Heart left ventricle (tissue), 16 donors: ENCODE measurements at regions not wholly inside any gene's neighbourhood (a gene's known extent, or its start where the extent isn't known, plus 50 kb on each side); places are given as distances from the start of the nearest gene placed in this dataset.

ENCODE experiments used
- ATAC-seq, 4 donors: fragments of 200-7000 bp; cut with Tn5 transposase; one replicate each; pipeline ENCODE4 v1.9.1; 2020 to 2022; ENCODE audit warnings: moderate library complexity in 4 of 4, mild to moderate bottlenecking in 3 of 4, moderate number of reproducible peaks in 1 of 4
- DNase-seq, 5 donors: peaks; one replicate each; pipeline ENCODE4 v3.0.0-alpha.2; 2020
- H3K27ac ChIP-seq, 12 donors: fragments of 200-600 bp; sonication (generic) in 4 of 12; one replicate each; pipeline versions ENCODE4 v1.5.0 to v1.8.0; 2016 to 2022; ENCODE audit warnings: mild to moderate bottlenecking in 2 of 12
- H3K27me3 ChIP-seq, 9 donors: fragments of 200-600 bp; sonication (generic) in 2 of 9; one replicate each; pipeline versions ENCODE4 v1.5.1 to v1.8.0; 2016 to 2022; ENCODE audit warnings: mild to moderate bottlenecking in 3 of 9
- H3K36me3 ChIP-seq, 9 donors: fragments of 200-600 bp; sonication (generic) in 2 of 9; one replicate each; pipeline versions ENCODE4 v1.5.0 to v1.8.0; 2018 to 2022; ENCODE audit warnings: mild to moderate bottlenecking in 2 of 9
- H3K4me1 ChIP-seq, 12 donors: fragments of 200-600 bp; sonication (generic) in 4 of 12; one replicate each; pipeline versions ENCODE4 v1.5.0 to v1.8.0; 2016 to 2022; ENCODE audit warnings: mild to moderate bottlenecking in 3 of 12
- H3K4me3 ChIP-seq, 12 donors: fragments of 200-600 bp; sonication (generic) in 4 of 12; one replicate each; pipeline versions ENCODE4 v1.5.0 to v1.8.0; 2017 to 2022; ENCODE audit warnings: mild to moderate bottlenecking in 9 of 12, moderate library complexity in 4 of 12
- H3K9me3 ChIP-seq, 12 donors: fragments of 200-600 bp; sonication (generic) in 4 of 12; one replicate each; pipeline versions ENCODE4 v1.5.0 to v1.8.0; 2016 to 2022; ENCODE audit warnings: mild to moderate bottlenecking in 1 of 12
- POLR2A ChIP-seq, 2 donors: fragments of 450-650 bp; IDR thresholded peaks; one replicate each; pipeline ENCODE4 v1.6.1; 2017; ENCODE audit warnings: antibody characterized with exemption in 2 of 2, mild to moderate bottlenecking in 2 of 2, moderate library complexity in 2 of 2
- WGBS, 4 donors: extraction: QIAGEN DNeasy Blood & Tissue Kit in 2 of 4; methylation state at CpG; one replicate each; pipeline versions ENCODE4 v1.1.5 to v1.1.7; 2013 to 2018; 5-methylcytosine and 5-hydroxymethylcytosine counted together
- intact Hi-C, 10 donors: fragments of 100-400 bp; cut with DNase I; formaldehyde crosslinking; loops; one replicate each; pipeline versions ENCODE4 v1.11.1 to v1.14.2; 2022
- TF ChIP-seq, protein P1 (sequence below), 12 donors: fragments of 200-600 bp; sonication (generic) in 4 of 12; IDR thresholded peaks; one replicate each; pipeline versions ENCODE4 v1.5.0 to v1.8.0; 2018 to 2022; ENCODE audit warnings: antibody characterized with exemption in 12 of 12, mild to moderate bottlenecking in 5 of 12
- donor health status: ischemic (EF 13 %, LVEDD 7.1; RV severe dilation, severe dysfunction).
- donor health status: healthy with polysubstance abuse.
- donor health status: DM: no; HTN: yes; CAD: no.
- donor health status: DM: no; HTN: no; CAD: no.
- donor health status: ischemic (EF 25% LVEDD 6.9; RV normal size, moderate dysfunction).
- donor health status: ischemic (EF 25% LVEDD 5.7; RV mildly dilated, moderate dysfunction).
- donor health status: healthy.
- donor health status: DM: yes; HTN: yes; CAD: no.
- donor health status: ischemic (EF 35%, LVEDD 5.7; RV mildly dilated, moderate dysfunction).
- donor health status: nonischemic (EF 11% LVEDD 7.7; RV severe dilation, severe dysfunction).
- donor health status: DM: yes; HTN: yes; CAD: no.
- donor health status: PGD.
- donor health status: ischemic (EF 29% LVEDD 5.4; RV normal size, mild dysfunction).
- donor health status: nonischemic (EF 23%, LVEDD 6.1; RV moderate dilation, normal function).

DNA sequence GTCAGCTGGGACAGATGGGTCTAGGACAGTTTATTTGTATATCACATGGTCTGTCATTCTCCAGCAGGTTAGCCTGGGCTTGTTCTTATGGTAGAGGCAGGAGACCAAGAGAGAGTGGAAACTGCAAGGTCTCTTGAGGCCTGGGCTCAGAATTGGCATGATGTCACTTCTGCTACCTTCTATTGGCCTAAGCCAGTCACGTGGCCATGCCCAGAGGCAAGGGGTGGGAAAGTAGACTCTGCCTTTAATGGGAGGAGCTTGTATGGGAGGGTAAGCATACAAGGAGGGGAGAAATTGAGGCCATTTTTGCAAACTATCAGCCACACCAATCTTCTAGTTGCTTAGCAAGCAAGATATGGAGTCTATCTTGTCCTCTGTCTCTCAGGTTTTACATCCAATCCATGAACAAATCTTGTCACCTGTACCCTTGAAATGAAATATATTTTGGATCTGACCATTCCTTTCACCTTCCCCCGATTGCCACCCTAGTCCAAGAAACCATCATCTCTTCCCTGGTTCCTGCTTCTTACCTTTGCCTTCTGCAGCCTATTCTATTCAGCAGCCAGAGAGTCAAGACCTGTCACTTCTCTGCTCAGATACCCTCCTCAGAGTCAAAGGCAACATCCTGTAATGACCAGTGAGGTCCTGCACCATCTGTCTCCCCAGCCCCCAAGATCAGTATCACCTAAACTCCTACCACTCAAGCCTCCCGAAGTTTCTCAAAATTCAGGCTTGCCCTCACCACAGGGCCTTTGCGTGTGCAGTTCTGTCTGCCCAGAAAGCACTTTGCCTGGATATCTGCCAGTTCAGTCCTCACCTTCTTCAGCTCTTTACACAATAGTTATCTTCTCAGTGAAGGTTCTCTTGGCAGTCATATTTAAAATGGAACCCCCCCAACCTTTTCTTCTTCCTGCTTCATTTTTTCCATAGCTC, 240.0 kb downstream of the LOXHD1 start:
- no peak for ATAC-seq
- WGBS, 4 donors = 86 to 95% (median 91%) methylated on average over 4 of the region's 4 CpGs
- no peak for DNase-seq
- peaks cover 4 to 69% (median 32%) of the 10 kb centered on the region in 12 donors for H3K4me1 ChIP-seq
- intact Hi-C loops = loop anchor here in 4 of 10 donors (5.0 to 10.0 kb wide), 4 partner anchors 65 to 262 kb away; a partner anchor contains a TSS
- H3K9me3 ChIP-seq = no peaks in the 10 kb centered on the region
- H3K27me3 ChIP-seq = no peaks in the 10 kb centered on the region
- H3K36me3 ChIP-seq = no peaks in the 10 kb centered on the region
- TF ChIP-seq, protein P1, sequence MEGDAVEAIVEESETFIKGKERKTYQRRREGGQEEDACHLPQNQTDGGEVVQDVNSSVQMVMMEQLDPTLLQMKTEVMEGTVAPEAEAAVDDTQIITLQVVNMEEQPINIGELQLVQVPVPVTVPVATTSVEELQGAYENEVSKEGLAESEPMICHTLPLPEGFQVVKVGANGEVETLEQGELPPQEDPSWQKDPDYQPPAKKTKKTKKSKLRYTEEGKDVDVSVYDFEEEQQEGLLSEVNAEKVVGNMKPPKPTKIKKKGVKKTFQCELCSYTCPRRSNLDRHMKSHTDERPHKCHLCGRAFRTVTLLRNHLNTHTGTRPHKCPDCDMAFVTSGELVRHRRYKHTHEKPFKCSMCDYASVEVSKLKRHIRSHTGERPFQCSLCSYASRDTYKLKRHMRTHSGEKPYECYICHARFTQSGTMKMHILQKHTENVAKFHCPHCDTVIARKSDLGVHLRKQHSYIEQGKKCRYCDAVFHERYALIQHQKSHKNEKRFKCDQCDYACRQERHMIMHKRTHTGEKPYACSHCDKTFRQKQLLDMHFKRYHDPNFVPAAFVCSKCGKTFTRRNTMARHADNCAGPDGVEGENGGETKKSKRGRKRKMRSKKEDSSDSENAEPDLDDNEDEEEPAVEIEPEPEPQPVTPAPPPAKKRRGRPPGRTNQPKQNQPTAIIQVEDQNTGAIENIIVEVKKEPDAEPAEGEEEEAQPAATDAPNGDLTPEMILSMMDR (IDR thresholded peaks at IDR 0.05) = no peak
- no peak for TF ChIP-seq POLR2A (IDR thresholded peaks at IDR 0.05)
- H3K4me3 ChIP-seq = no peak overlapping the region
- peak overlapping the region in 1 of 12 donors; percentile 22 for H3K27ac ChIP-seq

DNA sequence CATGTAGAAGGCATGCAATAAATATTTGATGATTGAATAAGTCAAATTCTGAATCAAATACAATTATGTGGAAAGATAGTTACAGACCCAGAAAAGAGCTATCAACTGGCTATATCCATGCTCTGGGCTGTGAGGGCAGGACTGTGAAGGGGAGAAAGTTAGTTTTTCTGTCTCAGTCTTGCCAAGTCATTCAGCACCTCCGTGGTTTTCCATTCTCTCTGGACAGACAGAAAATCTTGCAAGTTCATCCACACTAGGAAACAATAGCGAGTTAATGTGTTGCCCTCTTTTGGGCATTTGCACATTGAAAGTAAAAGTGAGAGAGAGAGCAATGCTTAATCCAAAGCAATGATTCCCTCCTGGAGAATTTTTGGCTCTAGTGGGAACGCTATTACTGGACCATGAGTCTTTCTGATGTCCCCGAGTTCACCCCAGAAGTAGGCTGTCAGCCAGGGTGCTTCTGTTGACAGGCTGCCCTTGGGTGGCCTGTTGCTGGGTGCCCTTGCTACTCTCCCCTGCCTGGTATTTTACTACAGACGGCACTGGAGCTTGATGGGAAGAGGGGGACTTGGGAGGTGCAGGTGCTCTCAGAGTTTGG, 238.3 kb downstream of the LOXHD1 start:
- peaks cover 4 to 57% (median 26%) of the 10 kb centered on the region in 12 donors for H3K4me1 ChIP-seq
- H3K27ac ChIP-seq = peak overlapping the region in 11 of 12 donors; percentile 51 to 94 (median 74)
- intact Hi-C loops = loop anchor here in 4 of 10 donors (5.0 to 10.0 kb wide), 4 partner anchors 64 to 264 kb away; a partner anchor contains a TSS
- WGBS, 4 donors = 25 to 34% (median 26%) methylated on average over 5 of the region's 5 CpGs
- no peaks in the 10 kb centered on the region for H3K36me3 ChIP-seq
- H3K27me3 ChIP-seq = no peaks in the 10 kb centered on the region
- peak; percentile 96 to 99 (median 98) for ATAC-seq
- H3K9me3 ChIP-seq = no peaks in the 10 kb centered on the region
- TF ChIP-seq POLR2A (IDR thresholded peaks at IDR 0.05) = no peak
- TF ChIP-seq, protein P1 (IDR thresholded peaks at IDR 0.05) = no peak
- DNase-seq = peak in 4 of 5 donors; percentile 77 to 85 (median 81)
- peak overlapping the region in 1 of 12 donors; percentile 15 for H3K4me3 ChIP-seq

DNA sequence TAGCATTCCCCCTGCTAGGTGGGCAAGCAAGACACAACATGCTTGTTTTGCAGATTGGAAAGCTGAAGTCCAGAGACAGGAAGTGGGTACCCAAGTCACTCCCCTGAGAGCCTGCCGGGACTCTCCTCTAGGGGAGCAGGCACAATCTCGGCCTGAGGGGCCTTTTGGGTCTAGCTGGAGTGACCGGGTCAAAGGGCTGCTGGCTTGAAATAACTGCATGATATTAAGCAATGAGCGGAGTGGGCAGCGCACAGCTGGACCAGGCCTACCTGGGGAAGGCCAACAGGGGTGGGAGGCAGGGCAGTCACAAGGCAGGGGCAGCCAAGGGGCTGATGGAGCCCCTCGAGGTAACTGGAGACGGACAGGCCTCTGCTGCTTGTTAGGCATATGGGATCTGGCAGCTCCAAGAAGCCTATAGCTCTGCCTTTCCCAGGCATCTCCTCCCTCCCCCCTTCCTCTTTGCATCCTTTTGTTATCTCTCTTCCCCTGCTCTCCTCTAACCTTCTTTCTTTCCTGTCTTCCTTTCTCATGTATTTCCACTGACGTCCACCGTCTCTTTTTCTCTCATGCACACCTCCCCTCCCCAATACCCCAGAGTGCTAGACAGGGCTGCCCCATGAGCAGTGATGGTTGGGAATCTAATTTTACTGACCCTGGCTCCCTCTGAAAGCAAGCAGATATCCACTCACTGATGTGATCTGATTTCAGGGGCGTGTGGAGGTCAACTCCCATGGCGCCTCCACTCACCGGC, 237.5 kb downstream of the LOXHD1 start:
- peak in 2 of 4 donors; percentile 7 to 13 for ATAC-seq
- H3K9me3 ChIP-seq = no peaks in the 10 kb centered on the region
- peaks cover 4 to 50% (median 21%) of the 10 kb centered on the region in 12 donors for H3K4me1 ChIP-seq
- H3K4me3 ChIP-seq = no peak overlapping the region
- WGBS, 4 donors = 65 to 73% (median 72%) methylated on average over 11 to 12 of the region's 12 CpGs
- no peaks in the 10 kb centered on the region for H3K27me3 ChIP-seq
- intact Hi-C loops = loop anchor here in 4 of 10 donors (5.0 to 10.0 kb wide), 5 partner anchors 63 to 265 kb away; a partner anchor contains a TSS
- no peak for TF ChIP-seq POLR2A (IDR thresholded peaks at IDR 0.05)
- TF ChIP-seq, protein P1 (IDR thresholded peaks at IDR 0.05) = no peak
- H3K36me3 ChIP-seq = no peaks in the 10 kb centered on the region
- H3K27ac ChIP-seq = peak overlapping the region in 11 of 12 donors; percentile 1 to 86 (median 74)
- DNase-seq = no peak
